Stomach (tissue), 8 donors: ENCODE measurements at regions not wholly inside any gene's neighbourhood (a gene's known extent, or its start where the extent isn't known, plus 50 kb on each side); places are given as distances from the start of the nearest gene placed in this dataset.

ENCODE experiments used
- DNase-seq, 2 donors: peaks; one replicate each; pipeline versions ENCODE4 v3.0.0 to v3.0.0-alpha.2; 2013 to 2019
- H3K27ac ChIP-seq, 5 donors: fragments of 200-600 bp in 4 of 5; sonication (generic) in 4 of 5; one replicate each; pipeline ENCODE4 v1.5.1; 2013 to 2019; ENCODE audit warnings: mild to moderate bottlenecking in 1 of 5, moderate library complexity in 1 of 5
- H3K27me3 ChIP-seq, 3 donors: fragments of 200-600 bp; sonication (generic); one replicate each; pipeline ENCODE4 v1.5.1; 2017 to 2019; ENCODE audit warnings: mixed run types in 1 of 3
- H3K36me3 ChIP-seq, 4 donors: fragments of 200-600 bp; sonication (generic); 1 replicate in 3 of 4; 2 replicates in 1 of 4; pipeline ENCODE4 v1.5.1; 2016 to 2019
- H3K4me1 ChIP-seq, 4 donors: fragments of 200-600 bp; sonication (generic); one replicate each; pipeline ENCODE4 v1.5.1; 2016 to 2019
- H3K4me3 ChIP-seq, 4 donors: fragments of 200-600 bp; sonication (generic) in 3 of 4; one replicate each; pipeline ENCODE4 v1.5.1; 2016 to 2019; ENCODE audit warnings: mild to moderate bottlenecking in 1 of 4
- H3K9me3 ChIP-seq, 4 donors: fragments of 200-600 bp; sonication (generic); one replicate each; pipeline ENCODE4 v1.5.1; 2016 to 2019
- EP300 ChIP-seq: sonication (generic); formaldehyde crosslinking; IDR thresholded peaks from one replicate; pipeline ENCODE4 v1.6.1; 2017; ENCODE audit warnings: antibody characterized with exemption
- POLR2A ChIP-seq, 4 donors: fragments of 450-650 bp; IDR thresholded peaks; one replicate each; pipeline ENCODE4 v1.6.1; 2016; ENCODE audit warnings: antibody characterized with exemption in 4 of 4, control low read depth in 2 of 4, mild to moderate bottlenecking in 1 of 4, moderate library complexity in 1 of 4
- POLR2AphosphoS5 ChIP-seq, 3 donors: sonication (generic); formaldehyde crosslinking; IDR thresholded peaks; one replicate each; pipeline ENCODE4 v1.6.1; 2016; ENCODE audit warnings: antibody characterized with exemption in 3 of 3
- WGBS, 5 donors: extraction: QIAGEN DNeasy Blood & Tissue Kit in 3 of 5; methylation state at CpG; one replicate each; pipeline versions ENCODE4 v1.1.5 to v1.1.7; 2013 to 2018; 5-methylcytosine and 5-hydroxymethylcytosine counted together
- intact Hi-C: fragments of 100-400 bp; cut with DNase I; formaldehyde crosslinking; loops from one replicate; pipeline ENCODE4 v1.15.1; 2023; ENCODE audit warnings: low total_unique reads
- TF ChIP-seq, protein P1 (sequence below), 7 experiments: fragments of 450-650 bp in 4 of 7; fragments of 200-600 bp in 3 of 7; sonication (generic) in 3 of 7; IDR thresholded peaks; one replicate each; pipeline ENCODE4 v1.5.1; 2016 to 2019; ENCODE audit warnings: antibody characterized with exemption in 7 of 7, control low read depth in 2 of 7, mild to moderate bottlenecking in 1 of 7
- donor health status: healthy with polysubstance abuse.
- donor health status: Bipolar disorder and iron deficiency.
- donor health status: healthy.

GRCh38 chr10:20601941-20602461 is 295.1 kb downstream of the NEBL start:
- no peak overlapping the region for H3K27ac ChIP-seq
- TF ChIP-seq, protein P1, sequence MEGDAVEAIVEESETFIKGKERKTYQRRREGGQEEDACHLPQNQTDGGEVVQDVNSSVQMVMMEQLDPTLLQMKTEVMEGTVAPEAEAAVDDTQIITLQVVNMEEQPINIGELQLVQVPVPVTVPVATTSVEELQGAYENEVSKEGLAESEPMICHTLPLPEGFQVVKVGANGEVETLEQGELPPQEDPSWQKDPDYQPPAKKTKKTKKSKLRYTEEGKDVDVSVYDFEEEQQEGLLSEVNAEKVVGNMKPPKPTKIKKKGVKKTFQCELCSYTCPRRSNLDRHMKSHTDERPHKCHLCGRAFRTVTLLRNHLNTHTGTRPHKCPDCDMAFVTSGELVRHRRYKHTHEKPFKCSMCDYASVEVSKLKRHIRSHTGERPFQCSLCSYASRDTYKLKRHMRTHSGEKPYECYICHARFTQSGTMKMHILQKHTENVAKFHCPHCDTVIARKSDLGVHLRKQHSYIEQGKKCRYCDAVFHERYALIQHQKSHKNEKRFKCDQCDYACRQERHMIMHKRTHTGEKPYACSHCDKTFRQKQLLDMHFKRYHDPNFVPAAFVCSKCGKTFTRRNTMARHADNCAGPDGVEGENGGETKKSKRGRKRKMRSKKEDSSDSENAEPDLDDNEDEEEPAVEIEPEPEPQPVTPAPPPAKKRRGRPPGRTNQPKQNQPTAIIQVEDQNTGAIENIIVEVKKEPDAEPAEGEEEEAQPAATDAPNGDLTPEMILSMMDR (IDR thresholded peaks at IDR 0.05) = no peak
- TF ChIP-seq POLR2AphosphoS5 (IDR thresholded peaks at IDR 0.05) (no peak), EP300 (no peak), POLR2A (IDR thresholded peaks at IDR 0.05) (no peak)
- no peak for DNase-seq
- H3K9me3 ChIP-seq = no peaks in the 10 kb centered on the region
- no peaks in the 10 kb centered on the region for H3K4me1 ChIP-seq
- intact Hi-C loops = no loop called here
- H3K36me3 ChIP-seq = no peaks in the 10 kb centered on the region
- no peak overlapping the region for H3K4me3 ChIP-seq
- 93 to 95% (median 94%) methylated on average over 1 of the region's 1 CpG for WGBS, 5 donors
- no peaks in the 10 kb centered on the region for H3K27me3 ChIP-seq

DNA sequence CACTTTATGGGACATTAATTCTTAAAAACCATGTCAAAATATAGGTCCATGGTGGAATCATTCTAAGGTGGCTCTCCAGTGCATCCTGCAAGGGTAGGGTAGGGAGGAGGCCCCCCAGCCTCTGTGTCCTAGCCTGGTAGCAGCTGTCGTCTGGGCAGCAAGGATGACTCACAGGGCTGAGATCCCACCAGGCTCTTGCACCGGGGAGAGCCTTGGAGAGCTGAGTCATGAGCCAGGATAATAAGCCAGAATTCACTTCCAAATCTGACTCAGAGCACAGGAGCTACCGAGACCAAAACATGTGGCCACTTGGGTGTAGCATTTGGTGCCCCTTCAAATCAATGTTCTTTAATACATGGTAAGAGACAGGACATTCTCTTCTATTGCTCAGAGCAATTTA is 298.5 kb downstream of the NEBL start:
- no peak overlapping the region for H3K4me3 ChIP-seq
- H3K36me3 ChIP-seq = no peaks in the 10 kb centered on the region
- no peaks in the 10 kb centered on the region for H3K9me3 ChIP-seq
- intact Hi-C loops = no loop called here
- H3K27me3 ChIP-seq = no peaks in the 10 kb centered on the region
- 22 to 52% (median 40%) methylated on average over 3 of the region's 3 CpGs for WGBS, 5 donors
- DNase-seq = no peak
- H3K4me1 ChIP-seq = no peaks in the 10 kb centered on the region
- no peak for TF ChIP-seq EP300
- TF ChIP-seq POLR2AphosphoS5 (IDR thresholded peaks at IDR 0.05) = peak in 1 of 3 donors; percentile 19
- no peak for TF ChIP-seq POLR2A (IDR thresholded peaks at IDR 0.05)
- TF ChIP-seq, protein P1 (IDR thresholded peaks at IDR 0.05) = no peak
- H3K27ac ChIP-seq = no peak overlapping the region

DNA sequence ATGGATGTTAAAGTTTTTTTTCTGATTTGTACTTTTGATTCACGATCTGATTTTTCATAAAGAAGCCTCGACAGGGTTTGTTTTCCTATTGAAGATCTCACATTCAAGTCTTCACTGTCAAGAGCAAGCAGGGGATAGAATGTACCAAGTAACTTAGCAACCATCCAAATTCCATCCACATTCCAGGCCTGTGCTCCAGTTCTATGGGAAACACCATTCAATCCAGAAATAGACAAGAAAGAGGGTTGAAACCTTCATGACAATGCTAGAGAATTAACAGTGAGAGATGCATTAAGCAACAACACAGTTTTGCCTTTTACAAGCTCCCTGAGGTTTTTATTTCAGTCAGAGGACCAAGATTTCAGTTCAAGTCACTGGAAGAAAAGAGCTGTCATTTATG is 300.2 kb downstream of the NEBL start:
- Histone ChIP-seq H3K4me1 (no peaks in the 10 kb centered on the region), H3K9me3 (no peaks in the 10 kb centered on the region), H3K27me3 (no peaks in the 10 kb centered on the region), H3K4me3 (no peak overlapping the region), H3K36me3 (no peaks in the 10 kb centered on the region), H3K27ac (no peak overlapping the region)
- WGBS, 5 donors = 55 to 66% (median 64%) methylated on average over 2 of the region's 2 CpGs
- TF ChIP-seq POLR2A (IDR thresholded peaks at IDR 0.05) = no peak
- TF ChIP-seq, protein P1 (IDR thresholded peaks at IDR 0.05) = no peak
- no peak for TF ChIP-seq EP300
- no peak for TF ChIP-seq POLR2AphosphoS5 (IDR thresholded peaks at IDR 0.05)
- intact Hi-C loops = no loop called here
- DNase-seq = no peak

DNA sequence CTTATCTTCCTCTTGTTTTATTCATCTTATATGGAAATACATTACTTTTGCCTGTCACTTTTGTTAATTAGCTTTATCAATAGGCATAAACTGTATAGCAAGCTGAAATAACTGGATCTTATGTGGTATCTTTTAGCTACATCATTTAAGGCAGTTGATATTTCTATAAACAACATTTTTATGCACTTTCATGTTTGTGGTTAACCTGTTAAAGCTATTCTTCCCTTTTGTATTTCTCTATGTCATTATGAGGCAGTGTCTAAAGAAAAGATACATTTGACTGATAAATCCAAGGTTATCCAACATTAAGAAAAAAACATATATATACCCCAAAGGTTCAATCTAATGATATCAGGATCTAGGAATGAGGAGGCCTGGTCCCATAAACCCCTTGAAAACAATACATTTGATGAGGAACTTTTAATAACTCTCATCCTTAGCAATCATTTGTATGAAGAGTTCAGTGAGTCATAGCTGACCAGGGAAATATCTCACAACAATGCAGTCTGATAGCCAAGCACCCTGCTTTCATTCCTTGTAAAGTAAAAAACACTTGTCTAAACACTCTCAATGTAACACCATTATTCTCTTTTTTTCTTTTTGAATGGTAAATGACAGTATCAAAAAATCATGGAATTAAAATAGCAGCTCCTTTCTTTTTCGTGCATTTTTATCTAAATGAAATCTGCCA is 300.9 kb downstream of the NEBL start:
- Histone ChIP-seq H3K36me3 (no peaks in the 10 kb centered on the region), H3K27ac (no peak overlapping the region), H3K4me3 (no peak overlapping the region), H3K27me3 (no peaks in the 10 kb centered on the region), H3K4me1 (no peaks in the 10 kb centered on the region), H3K9me3 (no peaks in the 10 kb centered on the region)
- 50 to 65% (median 63%) methylated on average over 1 of the region's 1 CpG for WGBS, 5 donors
- intact Hi-C loops = no loop called here
- DNase-seq = no peak
- TF ChIP-seq, protein P1 (IDR thresholded peaks at IDR 0.05) = no peak
- TF ChIP-seq POLR2AphosphoS5 (IDR thresholded peaks at IDR 0.05) (no peak), POLR2A (IDR thresholded peaks at IDR 0.05) (no peak), EP300 (no peak)
